ENCODE measurements at regions not wholly inside any gene's neighbourhood (a gene's known extent, or its start where the extent isn't known, plus 50 kb on each side); places are given as distances from the start of the nearest gene placed in this dataset.

- Histone ChIP-seq H3K36me3 (ENCODE audit: control insufficient read depth, low read length) (no peaks in the 10 kb centered on the region), H3K4me2 (ENCODE audit: low read length) (no peak overlapping the region), H3K4me1 (ENCODE audit: control insufficient read depth, low read length) (no peaks in the 10 kb centered on the region), H3K4me3 (ENCODE audit: low read length) (no peak overlapping the region), H3K9me3 (ENCODE audit: control insufficient read depth, insufficient read depth, low read length) (no peaks in the 10 kb centered on the region), H4K20me1 (ENCODE audit: control insufficient read depth, insufficient read depth, low read depth, low read length) (no peaks in the 10 kb centered on the region), H3K27ac (ENCODE audit: low read depth, low read length) (no peak overlapping the region), H3K9me2 (replicated peaks; ENCODE audit: control insufficient read depth, low read length) (no peaks in the 10 kb centered on the region), H3K79me2 (ENCODE audit: control insufficient read depth, low read length) (no peaks in the 10 kb centered on the region), H3F3A (ENCODE audit: control insufficient read depth, insufficient read depth) (no peaks in the 10 kb centered on the region), H3K27me3 (ENCODE audit: control insufficient read depth, low read length) (no peaks in the 10 kb centered on the region)
- TF ChIP-seq CTCF (IDR thresholded peaks at IDR 0.05; ENCODE audit: low read depth, low read length, poor library complexity, severe bottlenecking) = no peak
- no peak for TF ChIP-seq EZH2phosphoT487 (IDR thresholded peaks at IDR 0.05; ENCODE audit: borderline replicate concordance, low read length)
Measured at GRCh38 chr1:82555501-82555900, 754.8 kb downstream of the ADGRL2 start.

- H3K9me2 ChIP-seq (replicated peaks; ENCODE audit: control insufficient read depth, low read length) = no peaks in the 10 kb centered on the region
- no peak overlapping the region for H3K4me2 ChIP-seq (ENCODE audit: low read length)
- TF ChIP-seq CTCF (IDR thresholded peaks at IDR 0.05; ENCODE audit: low read depth, low read length, poor library complexity, severe bottlenecking) (no peak), EZH2phosphoT487 (IDR thresholded peaks at IDR 0.05; ENCODE audit: borderline replicate concordance, low read length) (no peak)
- H3K79me2 ChIP-seq (ENCODE audit: control insufficient read depth, low read length) = no peaks in the 10 kb centered on the region
- no peaks in the 10 kb centered on the region for H3F3A ChIP-seq (ENCODE audit: control insufficient read depth, insufficient read depth)
- no peaks in the 10 kb centered on the region for H4K20me1 ChIP-seq (ENCODE audit: control insufficient read depth, insufficient read depth, low read depth, low read length)
- no peaks in the 10 kb centered on the region for H3K4me1 ChIP-seq (ENCODE audit: control insufficient read depth, low read length)
- H3K27ac ChIP-seq (ENCODE audit: low read depth, low read length) = no peak overlapping the region
- no peaks in the 10 kb centered on the region for H3K36me3 ChIP-seq (ENCODE audit: control insufficient read depth, low read length)
- H3K4me3 ChIP-seq (ENCODE audit: low read length) = no peak overlapping the region
- no peaks in the 10 kb centered on the region for H3K9me3 ChIP-seq (ENCODE audit: control insufficient read depth, insufficient read depth, low read length)
- H3K27me3 ChIP-seq (ENCODE audit: control insufficient read depth, low read length) = no peaks in the 10 kb centered on the region
Measured at GRCh38 chr1:82549841-82550240, 749.1 kb downstream of the ADGRL2 start.

GRCh38 chr1:82542766-82543165 is 742.0 kb downstream of the ADGRL2 start:
- no peaks in the 10 kb centered on the region for H3K27me3 ChIP-seq (ENCODE audit: control insufficient read depth, low read length)
- no peaks in the 10 kb centered on the region for H3K9me2 ChIP-seq (replicated peaks; ENCODE audit: control insufficient read depth, low read length)
- H3K9me3 ChIP-seq (ENCODE audit: control insufficient read depth, insufficient read depth, low read length) = no peaks in the 10 kb centered on the region; the same call in 1 of the 2 replicates
- no peaks in the 10 kb centered on the region for H3F3A ChIP-seq (ENCODE audit: control insufficient read depth, insufficient read depth)
- no peaks in the 10 kb centered on the region for H3K36me3 ChIP-seq (ENCODE audit: control insufficient read depth, low read length)
- TF ChIP-seq CTCF (IDR thresholded peaks at IDR 0.05; ENCODE audit: low read depth, low read length, poor library complexity, severe bottlenecking) = no peak
- TF ChIP-seq EZH2phosphoT487 (IDR thresholded peaks at IDR 0.05; ENCODE audit: borderline replicate concordance, low read length) = no peak
- H3K27ac ChIP-seq (ENCODE audit: low read depth, low read length) = no peak overlapping the region
- H3K79me2 ChIP-seq (ENCODE audit: control insufficient read depth, low read length) = no peaks in the 10 kb centered on the region
- no peaks in the 10 kb centered on the region for H3K4me1 ChIP-seq (ENCODE audit: control insufficient read depth, low read length)
- H4K20me1 ChIP-seq (ENCODE audit: control insufficient read depth, insufficient read depth, low read depth, low read length) = no peaks in the 10 kb centered on the region
- H3K4me3 ChIP-seq (ENCODE audit: low read length) = no peak overlapping the region
- no peak overlapping the region for H3K4me2 ChIP-seq (ENCODE audit: low read length)

GRCh38 chr1:82542141-82542540 is 741.4 kb downstream of the ADGRL2 start:
- no peak overlapping the region for H3K27ac ChIP-seq (ENCODE audit: low read depth, low read length)
- no peaks in the 10 kb centered on the region; the same call in 1 of the 2 replicates for H3K9me3 ChIP-seq (ENCODE audit: control insufficient read depth, insufficient read depth, low read length)
- H3K36me3 ChIP-seq (ENCODE audit: control insufficient read depth, low read length) = no peaks in the 10 kb centered on the region
- H4K20me1 ChIP-seq (ENCODE audit: control insufficient read depth, insufficient read depth, low read depth, low read length) = no peaks in the 10 kb centered on the region
- H3K4me3 ChIP-seq (ENCODE audit: low read length) = no peak overlapping the region
- TF ChIP-seq EZH2phosphoT487 (IDR thresholded peaks at IDR 0.05; ENCODE audit: borderline replicate concordance, low read length) = no peak
- TF ChIP-seq CTCF (IDR thresholded peaks at IDR 0.05; ENCODE audit: low read depth, low read length, poor library complexity, severe bottlenecking) = no peak
- H3K27me3 ChIP-seq (ENCODE audit: control insufficient read depth, low read length) = no peaks in the 10 kb centered on the region
- H3K4me1 ChIP-seq (ENCODE audit: control insufficient read depth, low read length) = no peaks in the 10 kb centered on the region
- no peaks in the 10 kb centered on the region for H3K79me2 ChIP-seq (ENCODE audit: control insufficient read depth, low read length)
- H3F3A ChIP-seq (ENCODE audit: control insufficient read depth, insufficient read depth) = no peaks in the 10 kb centered on the region
- no peak overlapping the region for H3K4me2 ChIP-seq (ENCODE audit: low read length)
- no peaks in the 10 kb centered on the region for H3K9me2 ChIP-seq (replicated peaks; ENCODE audit: control insufficient read depth, low read length)
